ENCODE measurements at regions not wholly inside any gene's neighbourhood (a gene's known extent, or its start where the extent isn't known, plus 50 kb on each side); places are given as distances from the start of the nearest gene placed in this dataset.
"Not testable (repeated sequence)": the region's sequence is repeated elsewhere in the genome, so short reads cannot be mapped to it uniquely, and the experiment has no call there.

DNA sequence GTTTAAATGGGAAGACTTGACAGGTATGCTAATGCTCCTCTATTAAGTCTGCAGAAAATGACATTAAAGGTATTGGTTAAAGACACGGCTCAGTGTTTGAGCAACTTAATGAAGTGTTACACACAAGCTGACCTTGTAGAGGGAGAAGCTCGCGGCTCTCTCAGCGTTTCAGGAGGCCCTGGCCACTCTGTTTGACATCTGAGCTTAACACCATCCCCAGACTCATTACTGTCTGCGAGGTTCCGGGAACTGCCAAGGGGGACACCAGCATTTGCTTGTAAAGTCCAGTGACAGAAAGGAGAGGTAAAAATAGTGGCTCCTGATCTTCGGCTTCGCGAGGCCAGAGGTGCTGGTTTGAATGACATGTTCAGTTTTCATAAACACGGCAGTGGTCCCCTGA, 540.7 kb upstream of the CADM1 start:
- DNase-seq (ENCODE audit: low spot score) = no peak

DNA sequence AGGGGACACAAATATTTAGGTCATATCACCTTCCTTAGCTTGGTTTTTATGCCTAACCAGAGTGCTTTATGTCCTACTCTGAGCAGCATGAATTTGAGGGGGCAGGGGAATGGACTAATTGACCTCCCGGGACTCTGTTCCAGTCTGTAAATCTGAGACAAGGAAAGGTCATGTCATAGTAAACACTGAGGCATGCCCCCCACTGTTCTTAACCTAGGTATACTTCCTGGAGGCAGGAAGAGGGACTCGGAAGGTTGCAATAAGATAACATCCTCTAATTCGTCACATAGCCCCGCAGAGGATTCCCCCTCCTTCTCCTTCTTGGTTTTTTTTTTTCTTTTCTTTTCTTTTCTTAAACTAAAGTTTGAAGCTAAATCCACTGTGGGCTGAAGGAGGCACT, 540.3 kb upstream of the CADM1 start:
- DNase-seq (ENCODE audit: low spot score) = no peak

GRCh38 chr11:116043857-116044256, 539.6 kb upstream of the CADM1 start:
- no peak for DNase-seq (ENCODE audit: low spot score)

DNA sequence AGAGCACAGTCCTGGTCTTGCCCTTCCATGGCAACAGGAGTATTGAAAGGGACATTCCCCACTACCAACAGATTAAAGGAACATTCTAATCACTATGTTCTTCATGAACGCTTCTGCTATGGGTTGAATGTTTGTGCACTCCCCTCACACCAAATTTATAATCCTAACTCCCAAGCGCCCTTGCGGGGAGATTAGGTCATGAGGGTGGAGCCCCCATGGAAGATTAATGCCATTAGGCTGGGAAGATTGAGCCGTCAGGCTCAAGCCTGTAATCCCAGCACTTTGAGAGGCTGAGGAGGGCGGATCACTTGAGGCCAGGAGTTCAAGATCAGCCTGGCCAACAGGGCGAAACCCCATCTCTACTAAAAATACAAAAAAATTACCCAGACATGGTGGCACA, 538.8 kb upstream of the CADM1 start:
- not testable (repeated sequence) for DNase-seq (ENCODE audit: low spot score)

- DNase-seq (ENCODE audit: low spot score) = no peak
These were observed 537.9 kb upstream of the CADM1 start for GRCh38 chr11:116042146-116042545.

DNA sequence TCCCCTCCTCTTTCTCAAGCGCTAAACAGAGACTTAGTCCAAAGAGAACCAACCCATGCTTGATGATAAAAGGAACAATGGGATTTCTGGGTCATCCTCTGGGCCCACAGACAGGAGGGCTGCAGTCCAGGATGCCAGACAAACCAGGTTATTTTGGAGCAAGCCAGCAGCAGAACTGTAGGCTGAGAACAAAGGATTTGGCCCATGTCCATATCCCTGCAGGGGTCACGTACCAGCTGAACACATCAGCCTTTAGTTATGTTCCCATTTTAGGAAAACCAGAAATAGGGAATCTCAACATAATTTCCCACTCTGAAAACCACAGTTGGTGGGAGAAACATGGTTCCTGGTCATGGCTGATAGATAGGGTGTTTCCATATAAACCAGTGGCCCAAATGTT, 533.6 kb upstream of the CADM1 start:
- DNase-seq (ENCODE audit: low spot score) = no peak

GRCh38 chr11:116035977-116036376, 531.8 kb upstream of the CADM1 start:
- DNase-seq (ENCODE audit: low spot score) = no peak

- DNase-seq (ENCODE audit: low spot score) = no peak
These were observed 529.8 kb upstream of the CADM1 start for GRCh38 chr11:116033931-116034553.

GRCh38 chr11:116030697-116031331, 526.6 kb upstream of the CADM1 start:
- DNase-seq (ENCODE audit: low spot score) = no peak

GRCh38 chr11:116028506-116028905, 524.3 kb upstream of the CADM1 start:
- not testable (repeated sequence) for DNase-seq (ENCODE audit: low spot score)

GRCh38 chr11:115999437-115999836, 495.2 kb upstream of the CADM1 start:
- no peak for DNase-seq (ENCODE audit: low spot score)

DNA sequence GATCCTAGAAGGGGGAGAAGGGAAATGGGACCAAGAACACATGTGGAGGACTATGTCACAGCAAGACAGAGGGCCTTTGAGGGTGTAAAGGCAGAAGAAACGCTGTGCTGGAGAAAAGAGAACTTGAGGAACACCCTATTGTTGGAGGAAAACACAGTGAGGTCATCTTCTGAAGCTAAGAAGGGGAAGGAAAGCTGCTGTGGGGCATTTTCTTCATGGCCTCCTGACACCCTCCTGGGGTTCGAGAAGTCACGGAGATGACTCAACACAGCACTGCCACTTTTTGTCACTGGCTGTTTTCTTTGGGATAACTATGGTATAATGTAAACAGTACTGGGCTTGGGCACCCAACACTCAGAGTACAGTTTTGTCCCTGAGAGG, 492.6 kb upstream of the CADM1 start:
- no peak for DNase-seq (ENCODE audit: low spot score)

- DNase-seq (ENCODE audit: low spot score) = no peak
These were observed 492.1 kb upstream of the CADM1 start for GRCh38 chr11:115996125-115996807.

- no peak for DNase-seq (ENCODE audit: low spot score)
These were observed 489.4 kb upstream of the CADM1 start for GRCh38 chr11:115993590-115993989.

DNA sequence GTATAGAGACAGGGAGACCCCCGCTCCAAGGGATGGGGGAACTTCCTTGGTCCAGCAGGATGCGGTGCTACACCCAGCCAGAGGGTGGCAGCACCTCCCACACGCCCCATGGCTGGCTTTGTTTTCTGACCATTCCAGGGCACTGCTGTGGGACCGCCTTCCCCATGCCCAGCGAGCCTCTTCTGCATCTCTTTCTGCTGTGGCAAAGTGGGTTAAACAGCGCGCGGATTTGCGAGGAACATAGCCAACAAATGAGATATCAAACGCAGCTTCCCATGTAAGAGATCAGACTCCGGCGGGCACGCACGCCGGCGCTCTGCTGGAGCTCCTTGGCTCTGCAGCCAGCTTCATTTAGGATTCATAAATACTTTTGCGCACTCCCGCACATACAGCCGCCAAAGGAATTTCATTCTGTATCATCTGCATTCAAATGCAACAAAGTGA, 485.8 kb upstream of the CADM1 start:
- DNase-seq (ENCODE audit: low spot score) = no peak

DNA sequence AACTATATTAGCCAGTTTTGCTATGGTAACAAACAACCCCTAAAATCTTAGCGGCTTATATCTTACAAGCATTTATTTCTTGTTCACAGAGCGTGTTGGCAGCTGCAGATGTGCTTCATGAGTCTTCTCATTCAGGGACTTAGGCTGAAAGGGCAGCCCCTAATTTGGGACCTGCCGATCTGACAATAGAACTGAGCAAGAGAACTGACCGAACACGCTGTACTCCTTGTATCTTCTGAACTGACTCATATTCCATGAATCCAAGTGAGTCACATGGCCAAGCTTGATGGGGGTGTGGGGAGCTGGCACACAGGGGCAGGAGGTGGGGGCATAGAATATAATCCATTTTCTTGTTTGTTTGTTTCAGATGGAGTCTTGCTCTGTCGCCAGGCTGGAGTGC, 481.7 kb upstream of the CADM1 start:
- DNase-seq (ENCODE audit: low spot score) = no peak

GRCh38 chr11:115984228-115984627, 480.0 kb upstream of the CADM1 start:
- no peak for DNase-seq (ENCODE audit: low spot score)

DNA sequence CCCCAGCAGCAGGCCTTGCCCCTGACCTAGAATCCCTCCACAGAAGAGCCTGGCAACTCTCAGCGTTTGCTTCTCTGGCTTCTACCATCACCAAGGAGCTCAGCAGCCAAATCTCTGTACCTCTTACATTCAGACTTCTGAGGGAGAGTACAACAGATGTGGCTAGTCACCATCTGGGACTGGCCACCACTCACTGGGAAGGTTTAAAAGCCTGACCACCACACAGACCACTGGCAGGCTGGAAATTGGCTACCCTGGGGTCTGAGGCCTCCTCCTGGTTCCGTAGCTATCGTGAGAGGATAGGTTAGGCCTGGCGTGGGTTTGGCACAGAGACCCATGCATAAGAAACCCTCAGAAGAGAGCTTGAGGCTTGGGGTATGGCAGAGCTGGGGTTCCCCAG, 478.5 kb upstream of the CADM1 start:
- DNase-seq (ENCODE audit: low spot score) = no peak

DNA sequence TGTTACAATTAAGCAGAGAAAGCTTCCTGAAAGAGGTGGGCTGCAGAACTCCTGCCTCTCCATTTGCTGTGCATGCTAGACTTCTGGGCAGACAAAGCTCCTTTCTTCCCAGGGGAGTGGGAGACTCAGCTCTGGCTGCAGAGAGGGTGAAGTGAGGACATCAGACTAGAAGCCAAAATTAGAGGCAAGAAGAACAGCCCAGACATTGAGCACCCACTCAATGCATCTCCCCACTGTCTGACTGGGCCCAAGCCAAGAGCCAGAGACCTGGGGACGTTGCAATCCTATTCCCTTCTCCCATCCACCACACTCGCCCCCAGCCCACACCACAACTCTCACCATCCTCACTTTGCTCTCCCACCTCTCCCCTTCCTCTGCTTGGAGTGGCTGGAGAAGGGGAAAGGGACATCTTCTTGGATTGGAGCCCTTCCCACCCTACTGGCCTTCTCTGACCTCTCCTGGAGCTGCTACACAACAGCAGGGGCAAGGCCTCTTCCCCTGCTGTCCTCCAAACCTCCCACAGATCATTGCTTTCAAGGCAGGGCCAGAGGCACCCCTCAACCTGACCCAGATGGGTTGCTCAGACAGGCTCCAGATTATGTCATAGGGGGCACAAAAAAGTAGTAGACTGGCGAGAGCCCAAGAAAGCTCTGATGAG, 477.7 kb upstream of the CADM1 start:
- DNase-seq (ENCODE audit: low spot score) = no peak

GRCh38 chr11:115981104-115981481, 476.9 kb upstream of the CADM1 start:
- DNase-seq (ENCODE audit: low spot score) = no peak

- no peak for DNase-seq (ENCODE audit: low spot score)
These were observed 476.3 kb upstream of the CADM1 start for GRCh38 chr11:115980337-115981103.

DNA sequence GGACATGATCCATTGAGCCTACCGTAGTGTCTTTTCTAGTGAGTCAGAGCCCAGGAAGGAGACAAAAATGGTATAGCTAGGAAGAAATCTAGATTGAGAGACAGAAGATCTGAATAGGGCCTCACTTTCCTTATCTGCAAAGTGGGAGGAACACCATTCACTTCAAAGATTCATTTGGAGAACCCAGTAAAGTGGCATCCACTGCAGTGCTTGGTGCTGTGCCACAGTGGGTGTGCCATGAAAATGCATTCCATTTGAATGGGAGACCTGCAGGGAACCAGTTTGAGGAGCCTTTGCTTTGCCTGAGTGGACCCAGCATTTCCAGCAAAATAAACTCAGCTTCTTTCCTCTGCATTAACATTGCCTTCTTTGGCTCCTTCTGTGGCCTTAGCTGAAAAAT, 470.5 kb upstream of the CADM1 start:
- no peak for DNase-seq (ENCODE audit: low spot score)
